DND-41 (cell line): ENCODE measurements at regions not wholly inside any gene's neighbourhood (a gene's known extent, or its start where the extent isn't known, plus 50 kb on each side); places are given as distances from the start of the nearest gene placed in this dataset.
"Not testable (repeated sequence)": the region's sequence is repeated elsewhere in the genome, so short reads cannot be mapped to it uniquely, and the experiment has no call there.

Source experiments
- ATAC-seq: fragments of 200-7000 bp; cut with Tn5 transposase; 3 replicates; pipeline ENCODE4 v1.9.1; 2021; ENCODE audit warnings: low read depth; ENCODE audit not compliant: insufficient read depth
- DNase-seq: peaks from one replicate; pipeline ENCODE4 v3.0.0-alpha.2; 2020
- H2AFZ ChIP-seq: 2 replicates; pipeline ENCODE4 v1.6.0; 2012; ENCODE audit warnings: low read depth, low read length
- H3K27ac ChIP-seq: 2 replicates; pipeline ENCODE4 v1.5.1; 2012; ENCODE audit warnings: low read length, inconsistent platforms
- H3K27me3 ChIP-seq: fragments of 200-600 bp; sonication (generic); 2 replicates; pipeline ENCODE4 v1.6.0; 2012; ENCODE audit warnings: low read length, mild to moderate bottlenecking, inconsistent platforms; ENCODE audit not compliant: insufficient read depth, poor library complexity
- H3K36me3 ChIP-seq: 2 replicates; pipeline ENCODE4 v1.5.1; 2012; ENCODE audit warnings: low read length, inconsistent platforms; ENCODE audit not compliant: insufficient read depth
- H3K4me1 ChIP-seq: 2 replicates; pipeline ENCODE4 v1.5.1; 2012; ENCODE audit warnings: mild to moderate bottlenecking, low read length; ENCODE audit not compliant: insufficient read depth
- H3K4me2 ChIP-seq: 2 replicates; pipeline ENCODE4 v1.6.0; 2012; ENCODE audit warnings: mild to moderate bottlenecking, moderate library complexity, low read length, inconsistent platforms; ENCODE audit not compliant: insufficient read depth
- H3K4me3 ChIP-seq, 2 experiments: fragments of 200-600 bp in 1 of 2; shearing (Covaris generic) in 1 of 2; 2 replicates each; pipeline ENCODE4 v1.5.1; 2012 to 2016; ENCODE audit warnings: inconsistent platforms in 2 of 2, low read length in 2 of 2, mild to moderate bottlenecking in 2 of 2, low read depth in 1 of 2, moderate library complexity in 1 of 2
- H3K79me2 ChIP-seq: 2 replicates; pipeline ENCODE4 v1.6.0; 2012; ENCODE audit warnings: low read length, inconsistent platforms; ENCODE audit not compliant: insufficient read depth
- H3K9ac ChIP-seq: 2 replicates; pipeline ENCODE4 v1.6.0; 2012; ENCODE audit warnings: low read depth, mild to moderate bottlenecking, inconsistent platforms, low read length, moderate library complexity
- H3K9me3 ChIP-seq: 2 replicates; pipeline ENCODE4 v1.5.1; 2012; ENCODE audit warnings: low read length, moderate library complexity, mild to moderate bottlenecking, inconsistent platforms; ENCODE audit not compliant: insufficient read depth, severe bottlenecking
- H4K20me1 ChIP-seq: 2 replicates; pipeline ENCODE4 v1.6.0; 2012; ENCODE audit warnings: low read length; ENCODE audit not compliant: insufficient read depth
- EZH2 ChIP-seq: IDR thresholded peaks from 3 replicates; pipeline ENCODE4 v1.6.1; 2012; ENCODE audit warnings: borderline replicate concordance, low read depth, mild to moderate bottlenecking, moderate library complexity, low read length, inconsistent platforms; ENCODE audit not compliant: severe bottlenecking
- TF ChIP-seq, protein P1 (sequence below): IDR thresholded peaks from 2 replicates; pipeline ENCODE4 v1.5.1; 2012; ENCODE audit warnings: borderline replicate concordance, low read length, moderate library complexity, mild to moderate bottlenecking; ENCODE audit not compliant: poor library complexity, severe bottlenecking; ENCODE audit errors: extremely low read depth

DNA sequence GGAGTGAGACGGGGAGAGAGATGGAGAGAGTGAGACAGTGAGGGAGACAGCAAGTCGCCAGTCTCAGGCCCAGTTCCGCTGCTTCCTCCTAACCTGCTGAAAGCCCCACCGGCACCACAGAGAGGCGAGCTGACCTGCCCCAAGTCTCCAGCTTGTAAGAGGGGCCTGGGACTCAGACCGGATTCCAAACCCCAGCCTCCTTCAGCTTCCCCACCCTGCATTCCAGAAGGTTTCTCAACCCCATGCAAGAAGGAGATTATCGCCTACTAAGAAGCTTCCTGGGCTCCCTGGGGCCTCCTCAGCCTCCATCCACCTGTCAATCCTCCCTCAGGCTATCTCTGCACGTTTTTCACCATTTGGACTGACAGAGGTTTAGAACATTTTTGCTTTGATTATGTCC, 173.1 kb upstream of the RAB6C start:
- Histone ChIP-seq H3K79me2 (no peaks in the 10 kb centered on the region), H3K27me3 (peaks cover 11% of the 10 kb centered on the region), H3K36me3 (no peaks in the 10 kb centered on the region), H2AFZ (no peak overlapping the region), H3K4me3 (no peak overlapping the region), H3K27ac (no peak overlapping the region), H3K9ac (no peak overlapping the region), H3K4me2 (no peak overlapping the region), H3K9me3 (no peaks in the 10 kb centered on the region), H4K20me1 (no peaks in the 10 kb centered on the region), H3K4me1 (no peaks in the 10 kb centered on the region)
- TF ChIP-seq, protein P1, sequence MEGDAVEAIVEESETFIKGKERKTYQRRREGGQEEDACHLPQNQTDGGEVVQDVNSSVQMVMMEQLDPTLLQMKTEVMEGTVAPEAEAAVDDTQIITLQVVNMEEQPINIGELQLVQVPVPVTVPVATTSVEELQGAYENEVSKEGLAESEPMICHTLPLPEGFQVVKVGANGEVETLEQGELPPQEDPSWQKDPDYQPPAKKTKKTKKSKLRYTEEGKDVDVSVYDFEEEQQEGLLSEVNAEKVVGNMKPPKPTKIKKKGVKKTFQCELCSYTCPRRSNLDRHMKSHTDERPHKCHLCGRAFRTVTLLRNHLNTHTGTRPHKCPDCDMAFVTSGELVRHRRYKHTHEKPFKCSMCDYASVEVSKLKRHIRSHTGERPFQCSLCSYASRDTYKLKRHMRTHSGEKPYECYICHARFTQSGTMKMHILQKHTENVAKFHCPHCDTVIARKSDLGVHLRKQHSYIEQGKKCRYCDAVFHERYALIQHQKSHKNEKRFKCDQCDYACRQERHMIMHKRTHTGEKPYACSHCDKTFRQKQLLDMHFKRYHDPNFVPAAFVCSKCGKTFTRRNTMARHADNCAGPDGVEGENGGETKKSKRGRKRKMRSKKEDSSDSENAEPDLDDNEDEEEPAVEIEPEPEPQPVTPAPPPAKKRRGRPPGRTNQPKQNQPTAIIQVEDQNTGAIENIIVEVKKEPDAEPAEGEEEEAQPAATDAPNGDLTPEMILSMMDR, result no peak
- no peak for TF ChIP-seq EZH2
- DNase-seq (no peak), ATAC-seq (no peak)

DNA sequence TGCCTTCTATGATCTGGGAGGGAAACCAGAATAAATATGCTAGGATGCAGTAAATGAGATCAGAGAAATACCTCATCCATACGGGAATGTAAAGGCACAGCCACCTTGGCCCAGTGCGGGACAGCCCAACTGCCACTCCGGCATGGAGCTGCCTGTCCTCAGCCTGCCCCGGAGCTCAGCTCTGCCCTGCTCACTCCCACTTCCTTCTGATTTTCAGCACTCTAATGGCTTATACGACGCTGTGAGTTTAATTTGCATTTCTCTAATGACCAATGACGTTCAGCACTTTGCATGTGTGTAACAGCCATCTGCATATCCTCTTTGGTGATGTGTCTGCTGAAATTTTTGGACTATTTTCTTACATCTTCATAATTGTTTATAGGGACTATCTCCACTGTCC, 172.5 kb upstream of the RAB6C start:
- H4K20me1 ChIP-seq, result no peaks in the 10 kb centered on the region
- no peaks in the 10 kb centered on the region for H3K36me3 ChIP-seq
- no peak overlapping the region for H3K4me2 ChIP-seq
- no peak overlapping the region for H2AFZ ChIP-seq
- H3K27me3 ChIP-seq, result peaks cover 11% of the 10 kb centered on the region
- DNase-seq (no peak), ATAC-seq (no peak)
- no peaks in the 10 kb centered on the region for H3K79me2 ChIP-seq
- H3K9ac ChIP-seq, result no peak overlapping the region
- H3K4me1 ChIP-seq, result no peaks in the 10 kb centered on the region
- H3K27ac ChIP-seq, result no peak overlapping the region
- H3K4me3 ChIP-seq, result no peak overlapping the region
- no peak for TF ChIP-seq EZH2
- TF ChIP-seq, protein P1, result no peak
- no peaks in the 10 kb centered on the region for H3K9me3 ChIP-seq

DNA sequence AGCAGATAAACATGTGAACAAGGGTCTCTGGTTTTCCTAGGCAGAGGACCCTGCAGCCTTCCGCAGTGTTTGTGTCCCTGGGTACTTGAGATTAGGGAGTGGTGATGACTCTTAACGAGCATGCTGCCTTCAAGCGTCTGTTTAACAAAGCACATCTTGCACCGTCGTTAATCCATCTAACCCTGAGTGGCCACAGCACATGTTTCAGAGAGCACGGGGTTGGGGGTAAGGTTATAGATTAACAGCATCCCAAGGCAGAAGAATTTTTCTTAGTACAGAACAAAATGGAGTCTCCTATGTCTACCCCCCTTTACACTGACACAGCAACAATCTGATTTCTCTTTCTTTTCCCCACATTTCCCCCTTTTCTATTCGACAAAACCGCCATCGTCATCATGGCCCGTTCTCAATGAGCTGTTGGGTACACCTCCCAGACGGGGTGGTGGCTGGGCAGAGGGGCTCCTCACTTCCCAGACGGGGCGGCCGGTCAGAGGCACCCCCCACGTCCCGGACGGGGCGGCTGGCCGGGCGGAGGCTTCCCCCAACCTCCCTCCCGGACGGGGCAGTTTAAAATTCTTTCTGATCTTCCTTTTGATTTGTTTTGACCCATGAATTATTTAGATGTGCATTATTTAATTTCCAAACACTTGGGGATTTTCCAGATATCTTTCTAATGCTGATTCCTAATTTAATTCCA, 171.7 kb upstream of the RAB6C start:
- H3K9ac ChIP-seq, H3K27ac ChIP-seq, H3K9me3 ChIP-seq, DNase-seq, H3K4me3 ChIP-seq, H3K4me1 ChIP-seq, H3K36me3 ChIP-seq, ATAC-seq, H3K4me2 ChIP-seq, H4K20me1 ChIP-seq, H2AFZ ChIP-seq, H3K79me2 ChIP-seq: not testable (repeated sequence)
- H3K27me3 ChIP-seq, result peaks cover 11% of the 10 kb centered on the region

DNA sequence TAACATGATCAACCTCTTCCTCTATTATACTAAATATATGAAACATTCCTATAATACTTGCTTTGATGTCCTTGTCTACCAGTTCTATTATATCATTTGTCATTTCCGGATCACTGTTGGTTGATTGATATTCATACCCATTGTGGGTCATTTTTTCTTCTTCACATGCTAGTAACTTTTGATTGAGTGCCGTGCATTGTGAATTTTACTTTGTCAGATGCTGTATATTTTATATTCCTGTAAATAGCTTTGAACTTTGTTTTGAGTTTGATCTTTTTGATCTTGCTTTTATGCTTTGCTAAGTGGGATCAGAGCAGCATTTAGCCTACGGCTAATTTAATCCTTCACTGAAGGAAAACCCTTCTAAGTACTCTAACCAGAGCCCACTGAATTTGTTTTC, 168.9 kb upstream of the RAB6C start:
- H3K9me3 ChIP-seq, result no peaks in the 10 kb centered on the region
- H2AFZ ChIP-seq, result no peak overlapping the region
- H3K4me1 ChIP-seq, result no peaks in the 10 kb centered on the region
- no peaks in the 10 kb centered on the region for H3K36me3 ChIP-seq
- H4K20me1 ChIP-seq, result no peaks in the 10 kb centered on the region
- no peak overlapping the region for H3K27ac ChIP-seq
- no peak for TF ChIP-seq EZH2
- TF ChIP-seq, protein P1, result no peak
- no peak for DNase-seq
- no peak overlapping the region for H3K9ac ChIP-seq
- H3K27me3 ChIP-seq, result peaks cover 11% of the 10 kb centered on the region
- H3K4me3 ChIP-seq, result no peak overlapping the region
- H3K79me2 ChIP-seq, result no peaks in the 10 kb centered on the region
- no peak overlapping the region for H3K4me2 ChIP-seq
- no peak for ATAC-seq
